H1 (cell line): ENCODE measurements at regions not wholly inside any gene's neighbourhood (a gene's known extent, or its start where the extent isn't known, plus 50 kb on each side); places are given as distances from the start of the nearest gene placed in this dataset.

Experiments used
- CTCF ChIA-PET: fragments of 300-600 bp; sonication (Branson Sonifier 250); formaldehyde crosslinking; loops from one replicate; lab custom pipeline; 2021; ENCODE audit not compliant: partially characterized antibody; lab: Charles Lee
- POLR2A ChIA-PET: fragments of 300-600 bp; sonication (Branson Sonifier 250); formaldehyde crosslinking; loops from one replicate; lab custom pipeline; 2021; ENCODE audit warnings: inconsistent platforms; ENCODE audit not compliant: partially characterized antibody; lab: Charles Lee
- DNase-seq, 2 experiments: peaks; one replicate each; pipeline versions ENCODE4 v3.0.0 to v3.0.0-alpha.2; 2010 to 2022; ENCODE audit warnings: low spot score in 2 of 2, low read depth in 1 of 2, mixed read lengths in 1 of 2
- FAIRE-seq: peaks from 2 replicates; lab custom pipeline; 2011; peaks lifted over from hg19 to GRCh38; lab: Jason Lieb, UNC
- H2AFZ ChIP-seq: 2 replicates; pipeline ENCODE4 v1.8.1; 2012; ENCODE audit warnings: low read length, inconsistent platforms
- H2AK5ac ChIP-seq: 2 replicates; pipeline ENCODE4 v1.6.1; 2013; ENCODE audit warnings: low read depth, low read length
- H2BK120ac ChIP-seq: replicated peaks from 2 replicates; pipeline ENCODE3; 2013; ENCODE audit warnings: low read depth, low read length, inconsistent platforms
- H2BK12ac ChIP-seq: 2 replicates; pipeline ENCODE4 v1.6.1; 2013; ENCODE audit warnings: low read depth, low read length
- H2BK15ac ChIP-seq: 2 replicates; pipeline ENCODE4 v1.6.1; 2013; ENCODE audit warnings: low read length
- H2BK20ac ChIP-seq: 2 replicates; pipeline ENCODE4 v1.6.1; 2013; ENCODE audit warnings: low read length
- H2BK5ac ChIP-seq: 2 replicates; pipeline ENCODE4 v1.6.1; 2013; ENCODE audit warnings: low read depth, low read length
- H3K14ac ChIP-seq: 2 replicates; pipeline ENCODE4 v1.6.1; 2013; ENCODE audit warnings: inconsistent platforms; ENCODE audit not compliant: insufficient read length
- H3K18ac ChIP-seq: 2 replicates; pipeline ENCODE4 v1.6.1; 2013; ENCODE audit warnings: low read length; ENCODE audit errors: extremely low read depth
- H3K23ac ChIP-seq: 2 replicates; pipeline ENCODE4 v1.6.1; 2013; ENCODE audit warnings: inconsistent platforms; ENCODE audit not compliant: insufficient read length
- H3K23me2 ChIP-seq: 2 replicates; pipeline ENCODE4 v1.6.1; 2013; ENCODE audit warnings: low read depth, low read length
- H3K27ac ChIP-seq: 2 replicates; pipeline ENCODE4 v1.6.1; 2011; ENCODE audit warnings: low read depth, low read length, inconsistent platforms
- H3K27me3 ChIP-seq, 4 experiments: replicated peaks in 1 of 4; 1 replicate in 1 of 4; 2 replicates in 3 of 4; pipeline versions ENCODE4 v1.6.1 to v1.8.1; 2011 to 2013; ENCODE audit warnings: low read length in 3 of 4, mild to moderate bottlenecking in 3 of 4, inconsistent platforms in 2 of 4, mixed read lengths in 2 of 4, moderate library complexity in 1 of 4; ENCODE audit not compliant: control insufficient read depth in 3 of 4, insufficient read depth in 3 of 4; ENCODE audit errors: extremely low read depth in 1 of 4
- H3K36me3 ChIP-seq, 4 experiments: 2 replicates each; pipeline versions ENCODE4 v1.6.1 to v1.8.1; 2011 to 2013; ENCODE audit warnings: mild to moderate bottlenecking in 4 of 4, low read length in 3 of 4, moderate library complexity in 2 of 4, control low read depth in 1 of 4, inconsistent platforms in 1 of 4; ENCODE audit not compliant: insufficient read depth in 4 of 4, control insufficient read depth in 2 of 4
- H3K4ac ChIP-seq: replicated peaks from 2 replicates; pipeline ENCODE3; 2013; ENCODE audit warnings: low read length, low read depth, mixed read lengths, inconsistent platforms; ENCODE audit not compliant: insufficient read length
- H3K4me1 ChIP-seq, 4 experiments: replicated peaks in 1 of 4; 1 replicate in 1 of 4; 2 replicates in 3 of 4; pipeline versions ENCODE4 v1.6.1 to v1.8.1; 2011 to 2013; ENCODE audit warnings: low read length in 3 of 4, inconsistent platforms in 2 of 4, mixed read lengths in 1 of 4; ENCODE audit not compliant: insufficient read depth in 4 of 4, control insufficient read depth in 3 of 4
- H3K4me2 ChIP-seq, 2 experiments: 2 replicates each; pipeline versions ENCODE4 v1.6.1 to v1.8.1; 2011 to 2013; ENCODE audit warnings: low read depth in 2 of 2, low read length in 2 of 2, control low read depth in 1 of 2, inconsistent platforms in 1 of 2, mild to moderate bottlenecking in 1 of 2; ENCODE audit not compliant: insufficient read depth in 1 of 2
- H3K4me3 ChIP-seq, 4 experiments: fragments of 200-600, 300-600 bp in 1 of 4; sonication (generic), shearing (Covaris generic), sonication (Bioruptor Twin) in 1 of 4; 2 replicates each; pipeline versions ENCODE4 v1.5.1 to v1.8.1; 2011 to 2016; ENCODE audit warnings: low read length in 4 of 4, low read depth in 3 of 4, control low read depth in 2 of 4, inconsistent platforms in 2 of 4, mild to moderate bottlenecking in 2 of 4, mixed read lengths in 1 of 4, moderate library complexity in 1 of 4; ENCODE audit not compliant: insufficient read depth in 2 of 4; ENCODE audit errors: extremely low read depth in 1 of 4
- H3K56ac ChIP-seq: replicated peaks from 2 replicates; pipeline ENCODE3; 2013; ENCODE audit warnings: low read depth, mild to moderate bottlenecking, mixed read lengths, low read length, inconsistent platforms; ENCODE audit not compliant: insufficient read length
- H3K79me1 ChIP-seq: 2 replicates; pipeline ENCODE4 v1.6.1; 2013; ENCODE audit warnings: low read depth, low read length, control low read depth
- H3K79me2 ChIP-seq, 2 experiments: 2 replicates each; pipeline versions ENCODE4 v1.6.1 to v1.8.1; 2012 to 2013; ENCODE audit warnings: low read length in 2 of 2, mild to moderate bottlenecking in 2 of 2, inconsistent platforms in 1 of 2; ENCODE audit not compliant: insufficient read depth in 2 of 2, control insufficient read depth in 1 of 2
- H3K9ac ChIP-seq, 4 experiments: replicated peaks in 1 of 4; 1 replicate in 1 of 4; 2 replicates in 3 of 4; pipeline versions ENCODE4 v1.6.1 to v1.8.1; 2011 to 2013; ENCODE audit warnings: low read depth in 3 of 4, low read length in 3 of 4, control low read depth in 2 of 4, mild to moderate bottlenecking in 2 of 4, moderate library complexity in 2 of 4, inconsistent platforms in 1 of 4; ENCODE audit errors: extremely low read depth in 1 of 4
- H3K9me3 ChIP-seq, 2 experiments: 2 replicates each; pipeline versions ENCODE4 v1.6.1 to v1.8.1; 2012 to 2013; ENCODE audit warnings: mild to moderate bottlenecking in 2 of 2, moderate library complexity in 2 of 2, control low read depth in 1 of 2, inconsistent platforms in 1 of 2, low read depth in 1 of 2, low read length in 1 of 2, mixed read lengths in 1 of 2; ENCODE audit not compliant: insufficient read depth in 2 of 2
- H4K20me1 ChIP-seq, 2 experiments: replicated peaks in 1 of 2; 2 replicates each; pipeline versions ENCODE3 to v1.8.1; 2011 to 2013; ENCODE audit warnings: inconsistent platforms in 2 of 2, low read length in 2 of 2, mild to moderate bottlenecking in 1 of 2; ENCODE audit not compliant: insufficient read depth in 2 of 2, control insufficient read depth in 1 of 2
- H4K5ac ChIP-seq: 2 replicates; pipeline ENCODE4 v1.6.1; 2013; ENCODE audit warnings: low read length, low read depth, mixed read lengths, inconsistent platforms; ENCODE audit not compliant: insufficient read length
- H4K8ac ChIP-seq: 2 replicates; pipeline ENCODE4 v1.8.0; 2013; ENCODE audit warnings: mild to moderate bottlenecking, moderate library complexity, low read length, inconsistent platforms; ENCODE audit not compliant: insufficient read depth; ENCODE audit errors: extremely low read depth
- H4K91ac ChIP-seq: replicated peaks from 2 replicates; pipeline ENCODE3; 2013; ENCODE audit warnings: low read length, mixed read lengths, inconsistent platforms; ENCODE audit not compliant: insufficient read length
- BACH1 ChIP-seq: IDR thresholded peaks from 2 replicates; pipeline ENCODE4 v1.6.1; 2012; ENCODE audit warnings: low read length, improper control_type of control experiment
- CEBPB ChIP-seq: IDR thresholded peaks from 2 replicates; pipeline ENCODE4 v1.6.1; 2012; ENCODE audit warnings: low read depth, low read length
- EZH2 ChIP-seq: fragments of 200-600 bp; sonication (generic); IDR thresholded peaks from 2 replicates; pipeline ENCODE4 v1.7.1; 2012; ENCODE audit warnings: low read depth, mild to moderate bottlenecking, moderate library complexity, low read length, inconsistent platforms; ENCODE audit not compliant: severe bottlenecking
- KDM4A ChIP-seq: IDR thresholded peaks from one replicate; pipeline ENCODE4 v1.7.1; 2012; ENCODE audit warnings: low read depth, mild to moderate bottlenecking, moderate library complexity, low read length, inconsistent platforms; ENCODE audit not compliant: severe bottlenecking
- NRF1 ChIP-seq: IDR thresholded peaks from 2 replicates; pipeline ENCODE4 v1.6.1; 2011; ENCODE audit warnings: mild to moderate bottlenecking, low read depth, low read length, improper control_type of control experiment
- RFX5 ChIP-seq: IDR thresholded peaks from 2 replicates; pipeline ENCODE4 v1.6.1; 2011; ENCODE audit warnings: low read depth, low read length, improper control_type of control experiment, borderline replicate concordance
- SIN3A ChIP-seq, 2 experiments: IDR thresholded peaks in 1 of 2; conservative IDR thresholded peaks in 1 of 2; 2 replicates each; pipeline ENCODE4 v1.6.1; 2011 to 2012; ENCODE audit warnings: low read length in 2 of 2, improper control_type of control experiment in 1 of 2, low read depth in 1 of 2, mild to moderate bottlenecking in 1 of 2
- SP1 ChIP-seq: IDR thresholded peaks from 2 replicates; pipeline ENCODE4 v1.6.1; 2011; ENCODE audit warnings: low read depth, low read length
- WGBS, 2 experiments: shearing (Covaris generic) in 1 of 2; methylation state at CpG; one replicate each; pipeline versions ENCODE4 v1.1.6 to v1.1.7; 2013 to 2015; ENCODE audit warnings: low lambda C conversion rate in 2 of 2, mixed read lengths in 2 of 2, inconsistent platforms in 1 of 2, low coverage in 1 of 2, missing lambda C conversion rate in 1 of 2; ENCODE audit not compliant: insufficient replicate concordance in 2 of 2, insufficient coverage in 1 of 2, insufficient read length in 1 of 2; ENCODE audit errors: extremely low coverage in 1 of 2, missing lambda C conversion rate in 1 of 2; 5-methylcytosine and 5-hydroxymethylcytosine counted together

DNA sequence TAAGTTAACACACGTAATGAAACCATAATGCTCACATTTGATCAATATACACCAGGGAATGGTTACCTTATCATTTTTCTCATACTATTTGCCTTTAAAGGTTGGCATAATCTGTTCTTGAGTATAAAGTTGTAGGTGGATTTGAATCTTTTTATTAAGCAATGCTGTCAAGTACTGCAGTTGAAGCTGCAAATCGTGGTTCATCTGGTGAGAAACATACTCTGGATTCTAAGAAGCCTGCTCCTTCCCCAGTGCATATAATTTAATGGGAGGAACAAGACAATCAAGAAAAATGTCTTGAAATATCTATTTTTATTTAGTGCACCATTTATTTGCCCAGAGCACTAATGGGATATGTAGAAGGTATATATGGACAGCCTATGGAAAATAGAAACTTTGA lies 68.7 kb upstream of the DLX6 start:
- no peak overlapping the region for H2BK12ac ChIP-seq
- H3K23me2 ChIP-seq = no peaks in the 10 kb centered on the region
- H3K79me1 ChIP-seq = no peaks in the 10 kb centered on the region
- peaks cover 0 to 1% (median 0%) of the 10 kb centered on the region in 4 experiments; a peak in 1 of 7 replicates for H3K27me3 ChIP-seq
- 88% methylated on average over 2 of the region's 2 CpGs; no CpG with 5 or more reads in 1 of the 2 experiments for WGBS, 2 experiments
- H2BK20ac ChIP-seq = no peak overlapping the region
- H2BK15ac ChIP-seq = no peak overlapping the region
- no peak overlapping the region for H3K14ac ChIP-seq
- no peak overlapping the region for H2BK120ac ChIP-seq
- H3K23ac ChIP-seq = no peak overlapping the region
- no peak overlapping the region for H4K91ac ChIP-seq
- H2AK5ac ChIP-seq = no peak overlapping the region
- DNase-seq (no peak), FAIRE-seq (no peak)
- H3K4me2 ChIP-seq = no peak overlapping the region
- H3K18ac ChIP-seq = no peak overlapping the region
- no peak overlapping the region for H4K5ac ChIP-seq
- no peak overlapping the region for H3K4me3 ChIP-seq
- no peaks in the 10 kb centered on the region for H3K9me3 ChIP-seq
- no peak overlapping the region for H3K56ac ChIP-seq
- H4K8ac ChIP-seq = no peak overlapping the region
- no peaks in the 10 kb centered on the region for H3K79me2 ChIP-seq
- no peak overlapping the region for H2BK5ac ChIP-seq
- no peaks in the 10 kb centered on the region for H4K20me1 ChIP-seq
- H3K27ac ChIP-seq = no peak overlapping the region
- POLR2A ChIA-PET = no interaction called here
- no peak overlapping the region for H3K4ac ChIP-seq
- H2AFZ ChIP-seq = no peak overlapping the region
- H3K4me1 ChIP-seq = no peaks in the 10 kb centered on the region
- H3K36me3 ChIP-seq = no peaks in the 10 kb centered on the region
- H3K9ac ChIP-seq = no peak overlapping the region
- CTCF ChIA-PET = no interaction called here
- TF ChIP-seq KDM4A = no peak
- no peak for TF ChIP-seq SP1
- TF ChIP-seq RFX5 = no peak
- TF ChIP-seq NRF1 = no peak
- no peak for TF ChIP-seq BACH1
- TF ChIP-seq EZH2 = no peak
- no peak for TF ChIP-seq SIN3A (conservative IDR thresholded peaks at IDR 0.05 in 1 of 2, IDR thresholded peaks at IDR 0.05 in 1 of 2; ENCODE audit: low read depth in 1 of 2, low read length in 2 of 2)
- TF ChIP-seq CEBPB = no peak
